Cardiac muscle cell (in vitro differentiated cells and primary cell): ENCODE measurements at regions not wholly inside any gene's neighbourhood (a gene's known extent, or its start where the extent isn't known, plus 50 kb on each side); places are given as distances from the start of the nearest gene placed in this dataset.

ENCODE experiments used
- DNase-seq, 2 donors: peaks; one replicate each; pipeline versions ENCODE4 v3.0.0 to v3.0.0-alpha.2; 2010 to 2017; ENCODE audit warnings: low read depth in 1 of 2, low spot score in 1 of 2
- H3K27ac ChIP-seq: fragments of 200-600 bp; sonication (generic); 2 replicates; pipeline ENCODE4 v1.5.1; 2016
- H3K27me3 ChIP-seq: fragments of 200-600 bp; sonication (generic); 2 replicates; pipeline ENCODE4 v1.6.0; 2016; ENCODE audit warnings: control low read depth
- H3K36me3 ChIP-seq: fragments of 200-600 bp; sonication (generic); 2 replicates; pipeline ENCODE4 v1.5.1; 2016; ENCODE audit warnings: control low read depth
- H3K4me1 ChIP-seq: fragments of 200-600 bp; sonication (generic); 2 replicates; pipeline ENCODE4 v1.8.1; 2017; ENCODE audit warnings: low read depth, mild to moderate bottlenecking, mixed run types
- H3K4me3 ChIP-seq: fragments of 200-600 bp; sonication (generic); 2 replicates; pipeline ENCODE4 v1.5.1; 2016; ENCODE audit warnings: mild to moderate bottlenecking
- H3K9me3 ChIP-seq: fragments of 200-600 bp; sonication (generic); 2 replicates; pipeline ENCODE4 v1.5.1; 2017; ENCODE audit warnings: low read depth, mild to moderate bottlenecking, control low read depth
- CTCF ChIP-seq: IDR thresholded peaks from 2 replicates; pipeline ENCODE4 v1.5.1; 2012; ENCODE audit warnings: low read depth, mild to moderate bottlenecking, low read length

DNA sequence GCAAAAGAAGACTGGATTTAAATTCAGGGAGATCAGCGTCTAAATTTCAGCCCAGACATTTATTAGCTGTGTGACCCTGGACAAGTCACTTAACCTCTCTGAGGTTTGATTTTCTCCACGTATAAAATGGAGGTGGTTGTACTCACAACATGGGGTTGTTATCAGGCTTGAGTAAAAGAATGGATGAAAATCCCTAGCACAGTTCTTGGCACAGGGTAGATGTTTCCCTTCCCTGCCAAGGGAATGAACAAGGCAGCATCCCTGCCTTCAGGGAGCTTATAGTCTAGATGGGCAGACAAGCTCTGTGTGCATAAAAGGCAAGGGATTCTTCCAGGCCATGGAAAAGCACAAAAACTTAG is 50.2 kb upstream of the MRPS22 start:
- no peak for DNase-seq
- Histone ChIP-seq H3K9me3 (no peaks in the 10 kb centered on the region), H3K27me3 (no peaks in the 10 kb centered on the region), H3K4me3 (no peak overlapping the region), H3K4me1 (no peaks in the 10 kb centered on the region), H3K27ac (no peak overlapping the region), H3K36me3 (no peaks in the 10 kb centered on the region)
- no peak for TF ChIP-seq CTCF
